ENCODE measurements at regions not wholly inside any gene's neighbourhood (a gene's known extent, or its start where the extent isn't known, plus 50 kb on each side); places are given as distances from the start of the nearest gene placed in this dataset.

DNA sequence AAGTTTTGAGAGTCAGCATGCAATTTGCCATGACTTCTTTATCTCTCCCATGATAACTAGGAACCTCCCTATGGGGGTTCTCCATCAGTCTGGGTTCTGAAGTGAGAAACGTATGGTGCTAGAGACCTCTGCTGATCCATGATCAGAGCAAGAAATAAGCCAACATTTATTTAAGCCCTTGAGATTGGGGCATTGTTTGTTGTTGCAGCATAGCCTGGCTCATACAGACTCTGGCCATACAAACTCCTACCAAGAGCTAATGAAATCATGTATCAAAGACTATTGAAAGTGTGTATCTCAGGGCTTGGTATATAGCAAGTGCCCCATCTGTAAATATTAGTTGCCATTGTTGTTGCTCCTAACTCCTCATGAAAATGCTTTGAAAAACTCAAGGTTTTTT is 233.9 kb downstream of the MAF start:
- TF ChIP-seq POLR2AphosphoS5 (IDR thresholded peaks at IDR 0.05) = no peak
- TF ChIP-seq, protein P1, sequence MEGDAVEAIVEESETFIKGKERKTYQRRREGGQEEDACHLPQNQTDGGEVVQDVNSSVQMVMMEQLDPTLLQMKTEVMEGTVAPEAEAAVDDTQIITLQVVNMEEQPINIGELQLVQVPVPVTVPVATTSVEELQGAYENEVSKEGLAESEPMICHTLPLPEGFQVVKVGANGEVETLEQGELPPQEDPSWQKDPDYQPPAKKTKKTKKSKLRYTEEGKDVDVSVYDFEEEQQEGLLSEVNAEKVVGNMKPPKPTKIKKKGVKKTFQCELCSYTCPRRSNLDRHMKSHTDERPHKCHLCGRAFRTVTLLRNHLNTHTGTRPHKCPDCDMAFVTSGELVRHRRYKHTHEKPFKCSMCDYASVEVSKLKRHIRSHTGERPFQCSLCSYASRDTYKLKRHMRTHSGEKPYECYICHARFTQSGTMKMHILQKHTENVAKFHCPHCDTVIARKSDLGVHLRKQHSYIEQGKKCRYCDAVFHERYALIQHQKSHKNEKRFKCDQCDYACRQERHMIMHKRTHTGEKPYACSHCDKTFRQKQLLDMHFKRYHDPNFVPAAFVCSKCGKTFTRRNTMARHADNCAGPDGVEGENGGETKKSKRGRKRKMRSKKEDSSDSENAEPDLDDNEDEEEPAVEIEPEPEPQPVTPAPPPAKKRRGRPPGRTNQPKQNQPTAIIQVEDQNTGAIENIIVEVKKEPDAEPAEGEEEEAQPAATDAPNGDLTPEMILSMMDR (IDR thresholded peaks at IDR 0.05) = no peak
